Heart right ventricle (tissue), 16 donors: ENCODE measurements at regions not wholly inside any gene's neighbourhood (a gene's known extent, or its start where the extent isn't known, plus 50 kb on each side); places are given as distances from the start of the nearest gene placed in this dataset.

Source experiments
- ATAC-seq, 8 donors: fragments of 200-7000 bp; cut with Tn5 transposase; one replicate each; pipeline ENCODE4 v1.9.1; 2020; ENCODE audit warnings: mild to moderate bottlenecking in 8 of 8, moderate library complexity in 8 of 8, moderate number of reproducible peaks in 1 of 8
- DNase-seq, 2 donors: peaks; one replicate each; pipeline ENCODE4 v3.0.0-alpha.2; 2020
- H3K27ac ChIP-seq, 10 donors: fragments of 200-600 bp; sonication (generic) in 2 of 10; one replicate each; pipeline versions ENCODE4 v1.5.0 to v1.8.0; 2020 to 2022; ENCODE audit warnings: mild to moderate bottlenecking in 3 of 10
- H3K27me3 ChIP-seq, 7 donors: fragments of 200-600 bp; one replicate each; pipeline ENCODE4 v1.8.0; 2021 to 2022; ENCODE audit warnings: mild to moderate bottlenecking in 2 of 7
- H3K36me3 ChIP-seq, 9 donors: fragments of 200-600 bp; sonication (generic) in 1 of 9; one replicate each; pipeline versions ENCODE4 v1.5.0 to v1.8.0; 2020 to 2022; ENCODE audit warnings: mild to moderate bottlenecking in 2 of 9
- H3K4me1 ChIP-seq, 9 donors: fragments of 200-600 bp; sonication (generic) in 1 of 9; one replicate each; pipeline versions ENCODE4 v1.5.0 to v1.8.0; 2020 to 2022; ENCODE audit warnings: mild to moderate bottlenecking in 4 of 9
- H3K4me3 ChIP-seq, 10 donors: fragments of 200-600 bp; sonication (generic) in 2 of 10; one replicate each; pipeline versions ENCODE4 v1.5.0 to v1.8.0; 2020 to 2022; ENCODE audit warnings: mild to moderate bottlenecking in 7 of 10, moderate library complexity in 2 of 10
- H3K9me3 ChIP-seq, 11 donors: fragments of 200-600 bp in 10 of 11; sonication (generic) in 2 of 11; one replicate each; pipeline versions ENCODE4 v1.5.0 to v1.8.0; 2013 to 2022; ENCODE audit warnings: mild to moderate bottlenecking in 2 of 11, control low read depth in 1 of 11, moderate library complexity in 1 of 11
- WGBS, 2 donors: extraction: QIAGEN DNeasy Blood & Tissue Kit; methylation state at CpG; one replicate each; pipeline ENCODE4 v1.1.7; 2013; ENCODE audit warnings: inconsistent platforms in 1 of 2; 5-methylcytosine and 5-hydroxymethylcytosine counted together
- intact Hi-C, 10 donors: fragments of 100-400 bp; cut with DNase I; formaldehyde crosslinking; loops; one replicate each; pipeline versions ENCODE4 v1.11.1 to v1.14.2; 2022
- TF ChIP-seq, protein P1 (sequence below), 9 donors: fragments of 200-600 bp; sonication (generic) in 2 of 9; IDR thresholded peaks; one replicate each; pipeline versions ENCODE4 v1.5.0 to v1.8.0; 2021 to 2022; ENCODE audit warnings: antibody characterized with exemption in 9 of 9, mild to moderate bottlenecking in 5 of 9, moderate library complexity in 1 of 9
- donor health status: Arrhythmogenic right ventricular cardiomyopathy.
- donor health status: ischemic (EF 13 %, LVEDD 7.1; RV severe dilation, severe dysfunction).
- donor health status: healthy with polysubstance abuse.
- donor health status: DM: no; HTN: yes; CAD: no.
- donor health status: DM: no; HTN: no; CAD: no.
- donor health status: ischemic (EF 25% LVEDD 6.9; RV normal size, moderate dysfunction).
- donor health status: ischemic (EF 25% LVEDD 5.7; RV mildly dilated, moderate dysfunction).
- donor health status: healthy.
- donor health status: DM: yes; HTN: yes; CAD: no.
- donor health status: Ischemic cardiomyopathy.
- donor health status: ischemic (EF 35%, LVEDD 5.7; RV mildly dilated, moderate dysfunction).
- donor health status: nonischemic (EF 11% LVEDD 7.7; RV severe dilation, severe dysfunction).
- donor health status: DM: yes; HTN: yes; CAD: no.
- donor health status: PGD.
- donor health status: ischemic (EF 29% LVEDD 5.4; RV normal size, mild dysfunction).
- donor health status: nonischemic (EF 23%, LVEDD 6.1; RV moderate dilation, normal function).

DNA sequence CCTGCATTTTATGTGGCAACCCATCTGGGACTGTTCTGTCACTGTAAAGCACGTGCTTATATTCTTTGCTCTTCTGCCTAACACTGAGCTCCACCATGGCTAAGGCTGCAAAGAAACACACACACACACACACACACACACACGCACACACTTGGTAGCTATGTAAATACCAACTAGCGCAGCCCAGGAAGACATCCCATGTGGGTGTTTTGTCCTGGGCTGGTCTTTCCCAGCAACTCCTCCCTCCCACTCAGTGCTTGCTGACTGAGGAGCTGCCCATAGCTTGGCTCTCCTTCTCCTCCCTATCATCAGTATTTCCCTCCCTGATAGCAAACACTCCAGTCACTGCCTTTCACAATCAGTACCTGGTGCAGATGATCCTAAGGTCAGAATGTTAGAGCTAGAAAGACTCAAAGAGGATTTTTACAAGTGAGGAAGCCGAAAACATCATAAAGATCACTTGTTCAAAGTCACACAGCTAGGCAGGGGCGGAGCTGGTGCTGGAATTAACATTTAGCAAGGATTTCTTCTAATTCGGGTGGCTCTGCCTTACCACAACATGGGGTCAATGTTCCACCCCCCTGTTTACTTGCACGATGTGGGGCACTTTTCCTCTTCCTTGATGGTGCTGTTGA is 377.1 kb upstream of the TBL1XR1 start:
- no peaks in the 10 kb centered on the region for H3K27me3 ChIP-seq
- intact Hi-C loops, result no loop called here
- DNase-seq (peak in 1 of 2 donors; percentile 38), ATAC-seq (peak in 7 of 8 donors; percentile 44 to 76 (median 61))
- WGBS, 2 donors, result 69 to 73% methylated on average over 7 of the region's 7 CpGs
- H3K27ac ChIP-seq, result no peak overlapping the region
- H3K9me3 ChIP-seq, result no peaks in the 10 kb centered on the region
- H3K36me3 ChIP-seq, result no peaks in the 10 kb centered on the region
- H3K4me3 ChIP-seq, result no peak overlapping the region
- TF ChIP-seq, protein P1, sequence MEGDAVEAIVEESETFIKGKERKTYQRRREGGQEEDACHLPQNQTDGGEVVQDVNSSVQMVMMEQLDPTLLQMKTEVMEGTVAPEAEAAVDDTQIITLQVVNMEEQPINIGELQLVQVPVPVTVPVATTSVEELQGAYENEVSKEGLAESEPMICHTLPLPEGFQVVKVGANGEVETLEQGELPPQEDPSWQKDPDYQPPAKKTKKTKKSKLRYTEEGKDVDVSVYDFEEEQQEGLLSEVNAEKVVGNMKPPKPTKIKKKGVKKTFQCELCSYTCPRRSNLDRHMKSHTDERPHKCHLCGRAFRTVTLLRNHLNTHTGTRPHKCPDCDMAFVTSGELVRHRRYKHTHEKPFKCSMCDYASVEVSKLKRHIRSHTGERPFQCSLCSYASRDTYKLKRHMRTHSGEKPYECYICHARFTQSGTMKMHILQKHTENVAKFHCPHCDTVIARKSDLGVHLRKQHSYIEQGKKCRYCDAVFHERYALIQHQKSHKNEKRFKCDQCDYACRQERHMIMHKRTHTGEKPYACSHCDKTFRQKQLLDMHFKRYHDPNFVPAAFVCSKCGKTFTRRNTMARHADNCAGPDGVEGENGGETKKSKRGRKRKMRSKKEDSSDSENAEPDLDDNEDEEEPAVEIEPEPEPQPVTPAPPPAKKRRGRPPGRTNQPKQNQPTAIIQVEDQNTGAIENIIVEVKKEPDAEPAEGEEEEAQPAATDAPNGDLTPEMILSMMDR (IDR thresholded peaks at IDR 0.05), result no peak
- H3K4me1 ChIP-seq, result peaks cover 0 to 19% (median 3%) of the 10 kb centered on the region in 9 donors

- intact Hi-C loops, result no loop called here
- ATAC-seq (peak in 2 of 8 donors; percentile 27 to 58), DNase-seq (no peak)
- TF ChIP-seq, protein P1 (IDR thresholded peaks at IDR 0.05), result no peak
- Histone ChIP-seq H3K36me3 (no peaks in the 10 kb centered on the region), H3K27ac (no peak overlapping the region), H3K9me3 (no peaks in the 10 kb centered on the region), H3K4me3 (no peak overlapping the region), H3K4me1 (peaks cover 0 to 8% (median 3%) of the 10 kb centered on the region in 9 donors), H3K27me3 (no peaks in the 10 kb centered on the region)
- WGBS, 2 donors, result 42 to 48% methylated on average over 4 of the region's 4 CpGs
These were observed 379.5 kb upstream of the TBL1XR1 start for GRCh38 chr3:177576746-177577145.

- peaks cover 0 to 8% (median 3%) of the 10 kb centered on the region in 9 donors for H3K4me1 ChIP-seq
- TF ChIP-seq, protein P1 (IDR thresholded peaks at IDR 0.05), result no peak
- no peak overlapping the region for H3K27ac ChIP-seq
These were observed 381.2 kb upstream of the TBL1XR1 start for GRCh38 chr3:177578488-177578887.

DNA sequence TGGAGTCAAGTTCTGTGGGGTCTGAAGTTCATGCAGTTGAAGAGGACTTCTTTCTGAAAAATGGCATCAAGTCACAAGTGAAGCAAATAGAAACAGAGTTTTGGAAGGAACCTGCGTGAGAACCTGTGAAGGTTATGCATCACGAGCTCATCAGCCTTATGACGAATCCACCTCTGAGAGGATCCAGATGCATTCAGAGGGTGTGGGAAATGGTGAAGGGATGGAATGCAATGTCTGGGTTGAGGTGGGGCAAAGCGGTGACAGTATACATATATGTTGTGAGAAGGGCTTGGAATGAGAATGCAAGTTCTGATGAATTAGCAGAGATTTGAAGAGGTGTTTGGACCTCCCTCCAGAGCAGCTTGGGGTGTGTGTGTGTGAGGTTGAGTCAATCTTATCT is 382.1 kb upstream of the TBL1XR1 start:
- Histone ChIP-seq H3K27me3 (no peaks in the 10 kb centered on the region), H3K27ac (no peak overlapping the region), H3K4me3 (no peak overlapping the region), H3K36me3 (no peaks in the 10 kb centered on the region), H3K9me3 (no peaks in the 10 kb centered on the region), H3K4me1 (peaks cover 0 to 8% (median 2%) of the 10 kb centered on the region in 9 donors)
- WGBS, 2 donors, result 97 to 99% methylated on average over 4 of the region's 4 CpGs
- intact Hi-C loops, result no loop called here
- TF ChIP-seq, protein P1 (IDR thresholded peaks at IDR 0.05), result no peak
- DNase-seq (no peak), ATAC-seq (no peak)

More at GRCh38 chr3:177578488-177578887, 381.2 kb upstream of the TBL1XR1 start:
- WGBS, 2 donors, result 80 to 91% methylated on average over 6 of the region's 6 CpGs
- no peaks in the 10 kb centered on the region for H3K9me3 ChIP-seq
- H3K36me3 ChIP-seq, result no peaks in the 10 kb centered on the region
- H3K27me3 ChIP-seq, result no peaks in the 10 kb centered on the region
- no peak for DNase-seq
- no peak overlapping the region for H3K4me3 ChIP-seq
- intact Hi-C loops, result no loop called here
- no peak for ATAC-seq
